A549 (cell line): ENCODE measurements at regions not wholly inside any gene's neighbourhood (a gene's known extent, or its start where the extent isn't known, plus 50 kb on each side); places are given as distances from the start of the nearest gene placed in this dataset.
"Not testable (repeated sequence)": the region's sequence is repeated elsewhere in the genome, so short reads cannot be mapped to it uniquely, and the experiment has no call there.

Experiments used
- ATAC-seq, 2 experiments: fragments of 200-7000 bp in 1 of 2; fragments of >200 bp in 1 of 2; cut with Nextera tagmentation in 1 of 2; cut with Tn5 transposase in 1 of 2; 3 replicates each; pipeline versions ENCODE4 v1.8.0 to v1.9.1; 2018 to 2020; ENCODE audit warnings: mild to moderate bottlenecking in 1 of 2, moderate library complexity in 1 of 2
- CTCF ChIA-PET: fragments of 300-600 bp; sonication (Branson Sonifier 250); formaldehyde crosslinking; extraction: SDS; loops from one replicate; lab custom pipeline; 2021; ENCODE audit warnings: antibody characterized with exemption, inconsistent platforms; lab: Yijun Ruan, JAX
- POLR2A ChIA-PET: fragments of 350-600 bp; formaldehyde crosslinking; extraction: SDS; loops from one replicate; lab custom pipeline; 2021; ENCODE audit warnings: antibody characterized with exemption, inconsistent platforms; lab: Yijun Ruan, JAX
- DNase-seq, 2 experiments: peaks; one replicate each; pipeline versions ENCODE4 v3.0.0 to v3.0.0-alpha.2; 2011 to 2016; ENCODE audit warnings: low read depth in 1 of 2, low spot score in 1 of 2
- FAIRE-seq: peaks from 2 replicates; lab custom pipeline; 2011; peaks lifted over from hg19 to GRCh38; lab: Jason Lieb, UNC
- H3K27ac ChIP-seq, 2 experiments: fragments of >200 bp; sonication (Bioruptor Twin); formaldehyde crosslinking; 3 replicates each; pipeline ENCODE4 v1.5.1; 2016 to 2017
- H3K4me1 ChIP-seq: fragments of >200 bp; sonication (Bioruptor Twin); formaldehyde crosslinking; 3 replicates; pipeline ENCODE4 v1.6.1; 2016
- H3K4me2 ChIP-seq: fragments of >200 bp; sonication (Bioruptor Twin); formaldehyde crosslinking; 3 replicates; pipeline ENCODE4 v1.6.1; 2016
- H3K4me3 ChIP-seq: fragments of >200 bp; sonication (Bioruptor Twin); formaldehyde crosslinking; 3 replicates; pipeline ENCODE4 v1.5.1; 2016
- H3K9me3 ChIP-seq: fragments of >200 bp; sonication (Bioruptor Twin); formaldehyde crosslinking; 3 replicates; pipeline ENCODE4 v1.6.1; 2016
- CHD2 ChIP-seq: fragments of 150-350 bp; IDR thresholded peaks from 2 replicates; pipeline ENCODE4 v1.6.1; 2014; ENCODE audit warnings: low read length; ENCODE audit not compliant: partially characterized antibody
- ESRRA ChIP-seq: fragments of 150-350 bp; IDR thresholded peaks from 2 replicates; pipeline ENCODE4 v1.6.1; 2014; ENCODE audit warnings: mild to moderate bottlenecking, low read length, borderline replicate concordance
- HOXA7 ChIP-seq: fragments of 250-450 bp; sonication (Bioruptor Pico); IDR thresholded peaks from 2 replicates; pipeline ENCODE4 v1.5.0; 2020; ENCODE audit warnings: mild to moderate bottlenecking, moderate library complexity
- KDM1A ChIP-seq: fragments of 200-600 bp; sonication (generic); IDR thresholded peaks from 2 replicates; pipeline ENCODE4 v1.6.1; 2016; ENCODE audit warnings: low read depth, mild to moderate bottlenecking
- KDM5A ChIP-seq: fragments of 200-600 bp; sonication (generic); IDR thresholded peaks from 2 replicates; pipeline ENCODE4 v1.6.1; 2016; ENCODE audit warnings: antibody characterized with exemption, mild to moderate bottlenecking
- MAX ChIP-seq: IDR thresholded peaks from 2 replicates; pipeline ENCODE4 v1.6.1; 2012
- MAZ ChIP-seq: fragments of 150-350 bp; IDR thresholded peaks from 2 replicates; pipeline ENCODE4 v1.6.1; 2014; ENCODE audit warnings: antibody characterized with exemption, low read depth, low read length, borderline replicate concordance
- MYC ChIP-seq: IDR thresholded peaks from 2 replicates; pipeline ENCODE4 v1.6.1; 2012; ENCODE audit warnings: mild to moderate bottlenecking, inconsistent platforms, low read length, improper control_type of control experiment, borderline replicate concordance
- NPAS2 ChIP-seq: fragments of 250-450 bp; sonication (Bioruptor Pico); IDR thresholded peaks from 2 replicates; pipeline ENCODE4 v1.8.0; 2022; ENCODE audit warnings: mild to moderate bottlenecking, moderate library complexity, borderline replicate concordance
- PHF8 ChIP-seq: fragments of 200-600 bp; sonication (generic); IDR thresholded peaks from 2 replicates; pipeline ENCODE4 v1.6.1; 2016; ENCODE audit warnings: low read depth, mild to moderate bottlenecking, antibody characterized with exemption, moderate library complexity, borderline replicate concordance
- RCOR1 ChIP-seq: fragments of 150-350 bp; IDR thresholded peaks from 2 replicates; pipeline ENCODE4 v1.6.1; 2014; ENCODE audit warnings: antibody characterized with exemption, low read length, low read depth
- REST ChIP-seq: fragments of 200-600 bp; sonication (generic); IDR thresholded peaks from 2 replicates; pipeline ENCODE4 v1.6.1; 2016; ENCODE audit warnings: antibody characterized with exemption, mild to moderate bottlenecking, moderate library complexity
- SMC3 ChIP-seq: fragments of >200 bp; sonication (Bioruptor Twin); formaldehyde crosslinking; IDR thresholded peaks from 3 replicates; pipeline ENCODE4 v1.6.1; 2018; ENCODE audit warnings: inconsistent platforms
- TFCP2L1 ChIP-seq: fragments of 250-450 bp; sonication (Bioruptor Pico); IDR thresholded peaks from 2 replicates; pipeline ENCODE4 v1.5.0; 2021; ENCODE audit warnings: mild to moderate bottlenecking
- USF2 ChIP-seq: fragments of 450-650 bp; IDR thresholded peaks from 2 replicates; pipeline ENCODE4 v1.6.1; 2014; ENCODE audit warnings: antibody characterized with exemption
- WGBS: methylation state at CpG from one replicate; pipeline ENCODE4 v1.1.6; 2017; ENCODE audit errors: missing lambda C conversion rate; 5-methylcytosine and 5-hydroxymethylcytosine counted together

DNA sequence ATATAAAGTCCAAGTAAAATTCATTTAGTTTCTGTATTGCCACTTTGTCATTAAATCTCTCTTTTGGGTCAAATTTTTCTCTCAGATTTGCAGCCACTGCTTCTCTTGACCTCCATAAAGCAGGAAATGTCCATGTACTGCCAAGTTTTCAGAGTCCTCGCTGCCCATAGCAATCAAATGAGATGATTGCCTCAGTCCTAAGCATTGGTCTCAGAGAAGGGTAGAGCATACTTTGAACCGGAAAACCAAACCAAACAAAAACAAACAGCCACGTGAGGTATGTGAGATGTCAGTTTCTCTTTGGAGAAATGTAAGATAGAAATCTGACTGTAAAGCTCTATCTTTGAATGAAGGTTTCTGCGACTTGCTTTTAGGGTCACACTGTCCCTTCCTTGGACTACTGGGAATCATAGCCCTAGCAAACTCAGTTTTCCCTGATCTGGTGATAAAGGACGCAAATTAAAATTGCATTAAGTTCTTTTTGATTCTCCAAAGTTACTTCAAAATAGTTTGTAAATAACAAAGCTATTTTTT, 505.4 kb upstream of the CITED2 start (continued):
- TF ChIP-seq HOXA7 (CRISPR knock-in tag) (no peak), RCOR1 (no peak)

- H3K9me3 ChIP-seq, ATAC-seq, H3K4me2 ChIP-seq, H3K4me1 ChIP-seq, CTCF ChIA-PET, H3K4me3 ChIP-seq, DNase-seq, FAIRE-seq, H3K27ac ChIP-seq, POLR2A ChIA-PET: not testable (repeated sequence)
- 91% methylated on average over 10 of the region's 12 CpGs for WGBS
Observed at GRCh38 chr6:139879241-139879640, 504.8 kb upstream of the CITED2 start.

- WGBS, result 68% methylated on average over 4 of the region's 8 CpGs
- FAIRE-seq, result no peak
- H3K27ac ChIP-seq, result no peak overlapping the region
- ChIA-PET POLR2A (no interaction called here), CTCF (no interaction called here)
- no peak overlapping the region for H3K4me2 ChIP-seq
- no peaks in the 10 kb centered on the region for H3K9me3 ChIP-seq
- TF ChIP-seq TFCP2L1 (CRISPR knock-in tag) (no peak), ESRRA (no peak), SMC3 (no peak), NPAS2 (CRISPR knock-in tag) (no peak), MAX (no peak), REST (no peak), HOXA7 (CRISPR knock-in tag) (no peak), CHD2 (no peak), MYC (no peak), KDM5A (no peak), USF2 (no peak)
- ATAC-seq, result no peak
- H3K4me3 ChIP-seq, result no peak overlapping the region
- DNase-seq, result no peak
- peaks cover 2% of the 10 kb centered on the region; the same call in 2 of the 3 replicates for H3K4me1 ChIP-seq
Observed at GRCh38 chr6:139877828-139878405, 503.5 kb upstream of the CITED2 start.

DNA sequence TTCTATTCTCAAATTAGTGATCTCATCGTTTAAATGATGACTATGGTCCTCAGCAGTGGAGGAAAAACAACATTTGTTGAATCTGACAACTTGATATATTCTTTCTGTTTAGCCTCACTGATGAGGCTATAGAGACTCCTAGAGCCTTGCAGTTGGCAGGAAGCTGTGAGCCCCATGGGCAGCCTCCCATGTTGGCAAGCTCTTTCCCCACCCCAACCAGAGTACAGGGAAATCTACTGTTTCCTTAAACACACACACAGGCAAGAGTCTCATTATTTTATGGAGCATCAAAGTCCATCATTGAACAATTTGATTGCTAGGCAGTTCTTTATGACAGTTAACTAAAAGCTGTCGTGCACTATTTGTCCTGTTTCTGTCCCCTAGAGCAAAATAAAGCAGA, 498.2 kb upstream of the CITED2 start:
- ATAC-seq, result no peak
- TF ChIP-seq KDM1A (no peak), PHF8 (no peak), MAZ (no peak)
- H3K4me1 ChIP-seq, result no peaks in the 10 kb centered on the region
- 54% methylated on average over 2 of the region's 2 CpGs for WGBS
- no peak for FAIRE-seq
- ChIA-PET CTCF (interaction anchor here (1.1 to 1.4 kb wide), 2 partner anchors 9 to 18 kb away, joined by 3 to 4 read pairs; no protein-coding TSS in a partner anchor), POLR2A (no interaction called here)
- no peaks in the 10 kb centered on the region for H3K9me3 ChIP-seq
- H3K4me2 ChIP-seq, result no peak overlapping the region
- H3K27ac ChIP-seq, result no peak overlapping the region
- no peak overlapping the region for H3K4me3 ChIP-seq
- DNase-seq, result no peak
